ENCODE measurements at regions not wholly inside any gene's neighbourhood (a gene's known extent, or its start where the extent isn't known, plus 50 kb on each side); places are given as distances from the start of the nearest gene placed in this dataset.
"Not testable (repeated sequence)": the region's sequence is repeated elsewhere in the genome, so short reads cannot be mapped to it uniquely, and the experiment has no call there.

GRCh38 chr12:123047892-123048291 is 67.4 kb downstream of the ARL6IP4 start:
- TF ChIP-seq CTCF (IDR thresholded peaks at IDR 0.05; ENCODE audit: insufficient read depth, low read length, poor library complexity, severe bottlenecking); EZH2phosphoT487 (conservative IDR thresholded peaks at IDR 0.05; ENCODE audit: low read length): not testable (repeated sequence)

Data from SU-DHL-6 (cell line).